HL-60 (cell line): ENCODE measurements at regions not wholly inside any gene's neighbourhood (a gene's known extent, or its start where the extent isn't known, plus 50 kb on each side); places are given as distances from the start of the nearest gene placed in this dataset.
A peak's percentile ranks its signal among the peaks of the same experiment; 100 is the strongest.

ENCODE experiments used
- DNase-seq, 2 experiments: peaks; one replicate each; pipeline ENCODE4 v3.0.0-alpha.2; 2010 to 2020; ENCODE audit warnings: low read depth in 1 of 2, low spot score in 1 of 2
- H3K27ac ChIP-seq: fragments of 250-450 bp; sonication (Bioruptor Pico); replicated peaks from 2 replicates; pipeline ENCODE4 v1.5.1; 2020; ENCODE audit warnings: mild to moderate bottlenecking, moderate library complexity
- H3K27me3 ChIP-seq: fragments of 250-450 bp; sonication (Bioruptor Pico); 2 replicates; pipeline ENCODE4 v1.5.1; 2021; ENCODE audit warnings: mild to moderate bottlenecking, moderate library complexity; ENCODE audit not compliant: insufficient read depth, poor library complexity, severe bottlenecking
- H3K4me3 ChIP-seq: replicated peaks from 2 replicates; pipeline ENCODE4 v1.5.1; 2011; ENCODE audit warnings: mild to moderate bottlenecking, control low read depth, low read length; ENCODE audit not compliant: insufficient read depth
- GABPA ChIP-seq: IDR thresholded peaks from 2 replicates; pipeline ENCODE4 v1.6.1; 2012; ENCODE audit warnings: low read depth
- POLR2AphosphoS5 ChIP-seq: IDR thresholded peaks from 2 replicates; pipeline ENCODE4 v1.6.1; 2012; ENCODE audit warnings: low read depth
- SPI1 ChIP-seq: IDR thresholded peaks from 2 replicates; pipeline ENCODE4 v1.6.1; 2012; ENCODE audit warnings: low read depth, mild to moderate bottlenecking, borderline replicate concordance
- TF ChIP-seq, protein P1 (sequence below): IDR thresholded peaks from 2 replicates; pipeline ENCODE4 v1.6.1; 2012; ENCODE audit warnings: low read depth; ENCODE audit not compliant: insufficient replicate concordance
- TF ChIP-seq, protein P2 (sequence below): IDR thresholded peaks from one replicate; pipeline ENCODE4 v1.5.1; 2011; ENCODE audit warnings: low read length, control low read depth, inconsistent platforms; ENCODE audit not compliant: insufficient read depth

- no peak overlapping the region for H3K4me3 ChIP-seq
- H3K27me3 ChIP-seq, result no peaks in the 10 kb centered on the region
- TF ChIP-seq SPI1 (no peak), POLR2AphosphoS5 (no peak), GABPA (no peak)
- TF ChIP-seq, protein P1, sequence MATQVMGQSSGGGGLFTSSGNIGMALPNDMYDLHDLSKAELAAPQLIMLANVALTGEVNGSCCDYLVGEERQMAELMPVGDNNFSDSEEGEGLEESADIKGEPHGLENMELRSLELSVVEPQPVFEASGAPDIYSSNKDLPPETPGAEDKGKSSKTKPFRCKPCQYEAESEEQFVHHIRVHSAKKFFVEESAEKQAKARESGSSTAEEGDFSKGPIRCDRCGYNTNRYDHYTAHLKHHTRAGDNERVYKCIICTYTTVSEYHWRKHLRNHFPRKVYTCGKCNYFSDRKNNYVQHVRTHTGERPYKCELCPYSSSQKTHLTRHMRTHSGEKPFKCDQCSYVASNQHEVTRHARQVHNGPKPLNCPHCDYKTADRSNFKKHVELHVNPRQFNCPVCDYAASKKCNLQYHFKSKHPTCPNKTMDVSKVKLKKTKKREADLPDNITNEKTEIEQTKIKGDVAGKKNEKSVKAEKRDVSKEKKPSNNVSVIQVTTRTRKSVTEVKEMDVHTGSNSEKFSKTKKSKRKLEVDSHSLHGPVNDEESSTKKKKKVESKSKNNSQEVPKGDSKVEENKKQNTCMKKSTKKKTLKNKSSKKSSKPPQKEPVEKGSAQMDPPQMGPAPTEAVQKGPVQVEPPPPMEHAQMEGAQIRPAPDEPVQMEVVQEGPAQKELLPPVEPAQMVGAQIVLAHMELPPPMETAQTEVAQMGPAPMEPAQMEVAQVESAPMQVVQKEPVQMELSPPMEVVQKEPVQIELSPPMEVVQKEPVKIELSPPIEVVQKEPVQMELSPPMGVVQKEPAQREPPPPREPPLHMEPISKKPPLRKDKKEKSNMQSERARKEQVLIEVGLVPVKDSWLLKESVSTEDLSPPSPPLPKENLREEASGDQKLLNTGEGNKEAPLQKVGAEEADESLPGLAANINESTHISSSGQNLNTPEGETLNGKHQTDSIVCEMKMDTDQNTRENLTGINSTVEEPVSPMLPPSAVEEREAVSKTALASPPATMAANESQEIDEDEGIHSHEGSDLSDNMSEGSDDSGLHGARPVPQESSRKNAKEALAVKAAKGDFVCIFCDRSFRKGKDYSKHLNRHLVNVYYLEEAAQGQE, result no peak
- TF ChIP-seq, protein P2, sequence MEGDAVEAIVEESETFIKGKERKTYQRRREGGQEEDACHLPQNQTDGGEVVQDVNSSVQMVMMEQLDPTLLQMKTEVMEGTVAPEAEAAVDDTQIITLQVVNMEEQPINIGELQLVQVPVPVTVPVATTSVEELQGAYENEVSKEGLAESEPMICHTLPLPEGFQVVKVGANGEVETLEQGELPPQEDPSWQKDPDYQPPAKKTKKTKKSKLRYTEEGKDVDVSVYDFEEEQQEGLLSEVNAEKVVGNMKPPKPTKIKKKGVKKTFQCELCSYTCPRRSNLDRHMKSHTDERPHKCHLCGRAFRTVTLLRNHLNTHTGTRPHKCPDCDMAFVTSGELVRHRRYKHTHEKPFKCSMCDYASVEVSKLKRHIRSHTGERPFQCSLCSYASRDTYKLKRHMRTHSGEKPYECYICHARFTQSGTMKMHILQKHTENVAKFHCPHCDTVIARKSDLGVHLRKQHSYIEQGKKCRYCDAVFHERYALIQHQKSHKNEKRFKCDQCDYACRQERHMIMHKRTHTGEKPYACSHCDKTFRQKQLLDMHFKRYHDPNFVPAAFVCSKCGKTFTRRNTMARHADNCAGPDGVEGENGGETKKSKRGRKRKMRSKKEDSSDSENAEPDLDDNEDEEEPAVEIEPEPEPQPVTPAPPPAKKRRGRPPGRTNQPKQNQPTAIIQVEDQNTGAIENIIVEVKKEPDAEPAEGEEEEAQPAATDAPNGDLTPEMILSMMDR, result no peak
- no peak for DNase-seq
- no peak overlapping the region for H3K27ac ChIP-seq
Observed at GRCh38 chr13:31918707-31919106, 112.9 kb upstream of the FRY start.

GRCh38 chr13:31919241-31919640 is 112.3 kb upstream of the FRY start:
- no peak for TF ChIP-seq GABPA
- TF ChIP-seq, protein P1, result no peak
- TF ChIP-seq SPI1, result no peak
- TF ChIP-seq, protein P2, result no peak
- TF ChIP-seq POLR2AphosphoS5, result no peak
- Histone ChIP-seq H3K27ac (no peak overlapping the region), H3K27me3 (no peaks in the 10 kb centered on the region), H3K4me3 (no peak overlapping the region)
- DNase-seq, result no peak

DNA sequence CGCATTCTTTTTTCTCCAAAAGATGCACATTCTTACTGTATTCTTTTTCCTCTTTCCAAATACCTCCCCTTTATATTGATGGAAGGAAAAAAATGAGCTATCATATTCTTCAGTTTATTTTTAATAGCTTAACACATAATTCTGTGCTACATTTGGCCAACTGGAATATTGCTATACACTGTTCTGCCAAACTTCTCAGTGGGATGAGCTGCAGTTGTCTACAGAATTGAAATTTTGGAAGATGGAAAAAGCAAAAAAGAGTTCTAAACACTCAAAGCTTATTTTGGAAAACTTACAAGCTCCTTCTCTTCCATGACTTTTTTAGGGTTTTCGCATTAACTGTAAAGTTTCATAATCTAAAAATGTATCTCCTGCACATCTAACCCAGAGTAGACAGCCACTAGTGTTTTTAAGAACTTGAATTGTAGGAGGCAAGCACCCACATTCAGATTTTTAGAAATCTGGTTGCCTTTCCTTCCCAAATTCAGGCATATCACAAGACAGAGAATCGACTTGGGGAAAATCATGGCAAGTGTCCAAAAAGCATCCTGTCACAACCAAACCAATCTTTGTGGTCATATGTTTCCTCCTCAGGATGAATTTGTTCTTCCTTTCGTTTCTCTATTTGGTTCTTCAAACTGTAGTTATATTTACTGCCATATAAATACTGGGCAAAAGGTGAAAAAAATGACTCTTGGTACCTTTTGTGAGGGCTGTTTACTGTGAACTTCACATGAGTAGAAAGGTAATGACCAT is 111.4 kb upstream of the FRY start:
- Histone ChIP-seq H3K4me3 (no peak overlapping the region), H3K27ac (peak overlapping the region; percentile 29; the same call in 1 of the 2 replicates), H3K27me3 (no peaks in the 10 kb centered on the region)
- no peak for TF ChIP-seq POLR2AphosphoS5
- TF ChIP-seq, protein P1, result no peak
- TF ChIP-seq GABPA, result no peak
- TF ChIP-seq, protein P2, result no peak
- TF ChIP-seq SPI1, result no peak
- peak in 1 of 2 experiments; percentile 25 for DNase-seq
